ENCODE measurements at regions not wholly inside any gene's neighbourhood (a gene's known extent, or its start where the extent isn't known, plus 50 kb on each side); places are given as distances from the start of the nearest gene placed in this dataset.

DNA sequence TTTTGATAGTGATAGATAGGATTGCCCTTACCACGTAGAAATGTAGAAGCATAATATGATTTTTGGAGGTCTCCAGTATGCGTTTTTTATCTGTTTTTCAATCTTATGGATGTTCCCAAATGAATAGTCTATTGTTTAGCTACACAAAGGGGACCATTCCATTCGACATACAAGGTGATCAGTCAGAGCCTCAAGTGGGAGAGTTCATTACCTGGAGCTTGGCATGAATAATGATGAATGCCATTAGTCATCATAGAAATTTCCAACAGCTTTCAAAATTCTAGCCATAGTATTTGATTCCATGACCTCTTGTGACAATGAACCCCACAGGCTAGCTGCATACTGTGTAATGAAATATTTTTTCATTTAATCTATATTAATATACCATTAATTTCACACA lies 123.6 kb downstream of the PDHA2 start:
- H3K27ac ChIP-seq (ENCODE audit: control insufficient read depth, insufficient read depth, low read length) = no peak overlapping the region
- dilution Hi-C loops (cut with MboI; ENCODE audit: extremely low pct_ligation_motif_present, low sequenced_read_pairs) = no loop called here
- H3K9me3 ChIP-seq (ENCODE audit: control insufficient read depth, low read depth, low read length) = no peaks in the 10 kb centered on the region
- H3K27me3 ChIP-seq (ENCODE audit: control insufficient read depth, extremely low read depth, insufficient read depth, low read length) = no peaks in the 10 kb centered on the region
- H3K36me3 ChIP-seq (ENCODE audit: control insufficient read depth in 2 of 2, extremely low read depth in 1 of 2, insufficient read depth in 2 of 2, low read length in 2 of 2) = no peaks in the 10 kb centered on the region
- H3K4me1 ChIP-seq (ENCODE audit: control insufficient read depth, extremely low read depth, insufficient read depth, low read length) = peaks cover 6% of the 10 kb centered on the region
- peak overlapping the region; percentile 22 for H2AFZ ChIP-seq (ENCODE audit: control insufficient read depth, low read length)
- H3K4me3 ChIP-seq (ENCODE audit: control insufficient read depth in 2 of 3, extremely low read depth in 1 of 3, insufficient read depth in 2 of 3, low read depth in 1 of 3, low read length in 3 of 3) = no peak overlapping the region
- no peaks in the 10 kb centered on the region for H3K79me2 ChIP-seq (ENCODE audit: control insufficient read depth, insufficient read depth, low read length)
- no peak for FAIRE-seq
- no peak overlapping the region for H3K9ac ChIP-seq (ENCODE audit: control insufficient read depth, extremely low read depth, insufficient read depth, low read length)
- H3K9me1 ChIP-seq (ENCODE audit: control insufficient read depth, extremely low read depth, insufficient read depth, low read length) = no peaks in the 10 kb centered on the region
- no peaks in the 10 kb centered on the region for H4K20me1 ChIP-seq (ENCODE audit: control insufficient read depth, extremely low read depth, insufficient read depth, low read length)
- DNase-seq (ENCODE audit: low read depth, low spot score) = no peak
- no peak for TF ChIP-seq EZH2 (IDR thresholded peaks at IDR 0.05; ENCODE audit: low read length)
- TF ChIP-seq, protein P1, sequence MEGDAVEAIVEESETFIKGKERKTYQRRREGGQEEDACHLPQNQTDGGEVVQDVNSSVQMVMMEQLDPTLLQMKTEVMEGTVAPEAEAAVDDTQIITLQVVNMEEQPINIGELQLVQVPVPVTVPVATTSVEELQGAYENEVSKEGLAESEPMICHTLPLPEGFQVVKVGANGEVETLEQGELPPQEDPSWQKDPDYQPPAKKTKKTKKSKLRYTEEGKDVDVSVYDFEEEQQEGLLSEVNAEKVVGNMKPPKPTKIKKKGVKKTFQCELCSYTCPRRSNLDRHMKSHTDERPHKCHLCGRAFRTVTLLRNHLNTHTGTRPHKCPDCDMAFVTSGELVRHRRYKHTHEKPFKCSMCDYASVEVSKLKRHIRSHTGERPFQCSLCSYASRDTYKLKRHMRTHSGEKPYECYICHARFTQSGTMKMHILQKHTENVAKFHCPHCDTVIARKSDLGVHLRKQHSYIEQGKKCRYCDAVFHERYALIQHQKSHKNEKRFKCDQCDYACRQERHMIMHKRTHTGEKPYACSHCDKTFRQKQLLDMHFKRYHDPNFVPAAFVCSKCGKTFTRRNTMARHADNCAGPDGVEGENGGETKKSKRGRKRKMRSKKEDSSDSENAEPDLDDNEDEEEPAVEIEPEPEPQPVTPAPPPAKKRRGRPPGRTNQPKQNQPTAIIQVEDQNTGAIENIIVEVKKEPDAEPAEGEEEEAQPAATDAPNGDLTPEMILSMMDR (optimal IDR thresholded peaks at IDR 0.05 in 1 of 3, IDR thresholded peaks at IDR 0.05 in 1 of 3, conservative IDR thresholded peaks at IDR 0.05 in 1 of 3; ENCODE audit: extremely low read depth in 1 of 3, insufficient read depth in 2 of 3, low read length in 3 of 3) = no peak
- no peak overlapping the region for H3K4me2 ChIP-seq (ENCODE audit: control insufficient read depth, extremely low read depth, insufficient read depth, low read depth, low read length)

DNA sequence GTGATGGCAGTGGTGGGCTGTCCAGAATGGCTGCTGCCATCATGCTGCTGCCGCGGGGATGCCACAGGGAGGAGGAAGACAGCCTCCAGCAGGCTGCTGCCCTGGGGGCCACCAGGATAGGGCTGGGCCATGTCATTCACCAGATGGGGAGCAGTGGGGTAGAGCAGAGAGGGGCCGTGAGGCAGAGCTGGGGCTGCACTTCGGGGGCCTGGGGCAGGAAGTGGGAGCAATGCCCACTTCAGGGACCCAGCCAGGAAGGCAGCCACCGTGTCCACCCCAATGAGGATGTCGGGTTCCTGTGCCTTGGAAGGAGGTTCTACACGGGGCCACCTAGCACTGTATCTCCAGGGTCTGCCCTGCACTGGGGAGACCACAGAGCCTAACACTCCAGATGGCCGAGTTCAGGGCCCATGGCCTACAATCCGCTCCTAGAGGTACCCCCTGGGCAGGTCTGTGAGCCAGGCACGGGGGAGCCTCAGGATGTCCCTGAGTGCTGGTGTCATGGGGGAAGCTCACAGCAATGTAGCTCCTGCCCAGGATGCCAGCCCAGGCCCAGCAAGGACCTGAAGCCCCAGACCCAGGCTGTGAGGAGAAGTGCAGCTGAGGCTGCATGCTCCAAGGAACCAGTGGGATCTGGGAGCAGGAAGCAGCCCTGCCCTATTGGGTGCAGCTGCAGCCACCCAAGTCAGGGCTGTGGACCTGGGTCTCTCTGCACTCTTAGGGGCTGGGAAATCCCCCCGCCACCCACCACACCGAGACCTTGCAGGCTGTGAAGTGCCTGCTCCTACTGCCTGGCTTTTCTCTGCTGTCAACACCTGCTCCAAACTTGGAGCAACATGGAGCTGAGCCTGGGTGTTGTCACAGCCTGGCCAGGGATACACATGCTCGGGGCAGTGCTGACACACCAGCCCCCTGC lies 140.3 kb downstream of the PDHA2 start:
- Histone ChIP-seq H2AFZ (ENCODE audit: control insufficient read depth, low read length) (no peak overlapping the region), H3K9me1 (ENCODE audit: control insufficient read depth, extremely low read depth, insufficient read depth, low read length) (no peaks in the 10 kb centered on the region), H3K9me3 (ENCODE audit: control insufficient read depth, low read depth, low read length) (peaks cover 4% of the 10 kb centered on the region), H3K27me3 (ENCODE audit: control insufficient read depth, extremely low read depth, insufficient read depth, low read length) (no peaks in the 10 kb centered on the region), H3K4me2 (ENCODE audit: control insufficient read depth, extremely low read depth, insufficient read depth, low read depth, low read length) (no peak overlapping the region), H3K36me3 (ENCODE audit: control insufficient read depth in 2 of 2, extremely low read depth in 1 of 2, insufficient read depth in 2 of 2, low read length in 2 of 2) (no peaks in the 10 kb centered on the region), H4K20me1 (ENCODE audit: control insufficient read depth, extremely low read depth, insufficient read depth, low read length) (no peaks in the 10 kb centered on the region), H3K9ac (ENCODE audit: control insufficient read depth, extremely low read depth, insufficient read depth, low read length) (no peak overlapping the region), H3K27ac (ENCODE audit: control insufficient read depth, insufficient read depth, low read length) (no peak overlapping the region), H3K79me2 (ENCODE audit: control insufficient read depth, insufficient read depth, low read length) (no peaks in the 10 kb centered on the region), H3K4me3 (ENCODE audit: control insufficient read depth in 2 of 3, extremely low read depth in 1 of 3, insufficient read depth in 2 of 3, low read depth in 1 of 3, low read length in 3 of 3) (no peak overlapping the region), H3K4me1 (ENCODE audit: control insufficient read depth, extremely low read depth, insufficient read depth, low read length) (no peaks in the 10 kb centered on the region)
- TF ChIP-seq EZH2 (IDR thresholded peaks at IDR 0.05; ENCODE audit: low read length) = no peak
- TF ChIP-seq, protein P1 (optimal IDR thresholded peaks at IDR 0.05 in 1 of 3, IDR thresholded peaks at IDR 0.05 in 1 of 3, conservative IDR thresholded peaks at IDR 0.05 in 1 of 3; ENCODE audit: extremely low read depth in 1 of 3, insufficient read depth in 2 of 3, low read length in 3 of 3) = no peak
- dilution Hi-C loops (cut with MboI; ENCODE audit: extremely low pct_ligation_motif_present, low sequenced_read_pairs) = no loop called here
- DNase-seq (ENCODE audit: low read depth, low spot score) (no peak), FAIRE-seq (no peak)

Data from keratinocyte (primary cell).